Gastrocnemius medialis (tissue), 4 donors: ENCODE measurements at regions not wholly inside any gene's neighbourhood (a gene's known extent, or its start where the extent isn't known, plus 50 kb on each side); places are given as distances from the start of the nearest gene placed in this dataset.

ENCODE experiments used
- POLR2A ChIP-seq, 2 donors: fragments of 450-650 bp; IDR thresholded peaks; one replicate each; pipeline ENCODE4 v1.6.1; 2017; ENCODE audit warnings: antibody characterized with exemption in 2 of 2, mild to moderate bottlenecking in 2 of 2, moderate library complexity in 2 of 2
- TF ChIP-seq, protein P1 (sequence below), 5 experiments: fragments of 450-650 bp in 3 of 5; fragments of 200-600 bp in 2 of 5; sonication (generic) in 2 of 5; IDR thresholded peaks in 4 of 5; conservative IDR thresholded peaks in 1 of 5; 1 replicate in 4 of 5; 2 replicates in 1 of 5; pipeline ENCODE4 v1.5.1; 2016 to 2019; ENCODE audit warnings: antibody characterized with exemption in 5 of 5, mild to moderate bottlenecking in 3 of 5, moderate library complexity in 3 of 5

GRCh38 chr20:56820984-56821383, 191.9 kb downstream of the TFAP2C start:
- TF ChIP-seq, protein P1, sequence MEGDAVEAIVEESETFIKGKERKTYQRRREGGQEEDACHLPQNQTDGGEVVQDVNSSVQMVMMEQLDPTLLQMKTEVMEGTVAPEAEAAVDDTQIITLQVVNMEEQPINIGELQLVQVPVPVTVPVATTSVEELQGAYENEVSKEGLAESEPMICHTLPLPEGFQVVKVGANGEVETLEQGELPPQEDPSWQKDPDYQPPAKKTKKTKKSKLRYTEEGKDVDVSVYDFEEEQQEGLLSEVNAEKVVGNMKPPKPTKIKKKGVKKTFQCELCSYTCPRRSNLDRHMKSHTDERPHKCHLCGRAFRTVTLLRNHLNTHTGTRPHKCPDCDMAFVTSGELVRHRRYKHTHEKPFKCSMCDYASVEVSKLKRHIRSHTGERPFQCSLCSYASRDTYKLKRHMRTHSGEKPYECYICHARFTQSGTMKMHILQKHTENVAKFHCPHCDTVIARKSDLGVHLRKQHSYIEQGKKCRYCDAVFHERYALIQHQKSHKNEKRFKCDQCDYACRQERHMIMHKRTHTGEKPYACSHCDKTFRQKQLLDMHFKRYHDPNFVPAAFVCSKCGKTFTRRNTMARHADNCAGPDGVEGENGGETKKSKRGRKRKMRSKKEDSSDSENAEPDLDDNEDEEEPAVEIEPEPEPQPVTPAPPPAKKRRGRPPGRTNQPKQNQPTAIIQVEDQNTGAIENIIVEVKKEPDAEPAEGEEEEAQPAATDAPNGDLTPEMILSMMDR (IDR thresholded peaks at IDR 0.05 in 4 of 5, conservative IDR thresholded peaks at IDR 0.05 in 1 of 5), result no peak
- TF ChIP-seq POLR2A (IDR thresholded peaks at IDR 0.05), result no peak
